GM18520 (cell line): ENCODE measurements at regions not wholly inside any gene's neighbourhood (a gene's known extent, or its start where the extent isn't known, plus 50 kb on each side); places are given as distances from the start of the nearest gene placed in this dataset.

Source experiments
- ATAC-seq: cut with Tn5 transposase; IDR thresholded peaks from one replicate; pipeline ENCODE4 v1.9.1; 2021; ENCODE audit not compliant: unreplicated experiment

DNA sequence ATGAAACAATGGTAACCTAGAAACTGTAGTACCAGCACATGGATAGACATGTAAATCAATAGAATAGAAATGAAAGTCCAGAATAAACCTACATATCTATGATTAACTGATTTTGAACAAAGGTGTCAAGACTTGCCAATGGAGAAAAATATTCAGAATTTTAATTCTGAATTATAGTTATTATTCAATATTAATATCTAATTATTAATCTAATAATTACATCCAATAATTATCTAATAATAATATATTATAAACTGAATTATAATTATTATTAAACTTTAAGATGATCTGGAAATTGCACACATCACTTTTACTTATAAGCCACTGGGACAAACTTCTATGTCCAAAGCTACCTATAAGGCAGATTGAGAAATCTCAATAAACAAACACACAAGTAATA lies 1365.2 kb upstream of the ADGRL3 start:
- no peak for ATAC-seq

DNA sequence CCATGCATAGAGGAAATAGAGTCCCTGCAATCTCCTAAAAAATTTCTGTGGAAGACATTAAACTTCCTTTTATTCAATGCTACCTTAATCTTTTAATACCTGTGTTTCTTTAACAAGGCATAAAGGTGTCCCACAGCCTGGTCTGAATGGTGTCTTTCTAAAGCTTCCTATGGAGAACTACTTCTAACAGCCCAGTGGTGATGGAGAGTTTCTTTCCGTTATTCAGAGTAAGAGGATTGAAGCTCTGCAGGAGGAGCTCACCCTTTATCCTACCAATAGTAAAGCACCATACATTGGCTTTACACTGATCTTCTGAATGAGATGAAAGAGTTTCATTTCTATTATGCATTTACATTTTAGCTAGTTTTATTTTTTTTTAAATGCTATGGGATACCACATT lies 1362.4 kb upstream of the ADGRL3 start:
- no peak for ATAC-seq

DNA sequence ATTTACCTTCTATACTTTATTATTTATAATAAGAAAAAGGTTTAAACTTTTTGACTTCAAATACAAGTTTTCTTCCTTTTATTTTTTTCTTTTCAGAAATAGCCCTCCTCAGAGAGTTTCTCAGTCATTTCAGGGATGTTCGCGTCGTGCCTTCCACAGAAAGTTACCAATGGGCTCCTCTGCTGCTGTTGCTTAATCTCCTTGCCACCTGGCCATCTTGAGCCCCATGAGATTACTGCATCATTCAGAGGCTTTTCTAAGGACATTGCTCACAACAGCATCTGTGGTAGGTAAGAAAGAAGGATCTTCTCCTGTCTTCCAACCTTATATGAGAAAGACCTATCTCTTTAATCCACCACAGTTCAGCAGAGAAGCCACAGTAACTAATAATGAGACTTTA lies 1361.9 kb upstream of the ADGRL3 start:
- ATAC-seq, result no peak

- no peak for ATAC-seq
Measured at GRCh38 chr4:59841698-59842097, 1358.4 kb upstream of the ADGRL3 start.

GRCh38 chr4:59848457-59848856 lies 1351.7 kb upstream of the ADGRL3 start:
- no peak for ATAC-seq

DNA sequence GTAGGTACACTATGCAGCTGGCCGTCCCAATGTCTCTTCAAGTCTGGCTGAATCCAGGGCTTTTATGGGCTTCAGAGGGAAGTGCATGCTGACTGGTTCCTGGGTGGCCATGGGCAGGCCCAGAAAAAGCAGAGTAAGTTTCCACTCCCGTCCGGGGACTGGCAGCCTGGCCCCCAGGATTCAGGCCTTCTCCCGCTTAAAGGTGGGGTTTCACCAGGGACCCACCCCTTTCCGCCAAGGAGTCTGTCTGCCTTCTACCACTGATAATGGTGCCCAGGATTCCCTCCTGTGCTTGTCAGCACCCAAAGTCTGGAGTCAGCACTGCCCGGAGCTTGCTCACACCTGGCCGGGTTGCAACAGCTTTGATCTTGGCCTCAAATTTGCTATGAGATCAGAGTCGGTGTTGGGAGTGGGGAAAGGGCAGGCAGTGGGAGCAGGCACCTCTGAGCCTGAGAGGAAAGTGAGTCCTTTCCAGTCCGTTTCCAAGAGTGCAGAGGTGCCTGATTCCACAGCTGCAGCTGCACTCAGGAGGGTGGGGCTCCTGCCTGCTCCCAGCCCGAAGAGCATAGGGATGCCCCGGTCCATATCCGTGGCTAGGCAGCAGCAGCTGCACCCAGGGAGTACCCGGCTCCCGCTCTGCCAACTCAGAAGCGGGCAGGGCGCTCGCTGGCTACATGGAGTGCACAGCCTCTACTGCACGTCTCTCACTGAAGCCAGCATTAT lies 1344.3 kb upstream of the ADGRL3 start:
- ATAC-seq, result no peak

- no peak for ATAC-seq
Measured at GRCh38 chr4:59869056-59869455, 1331.1 kb upstream of the ADGRL3 start.

- no peak for ATAC-seq
Measured at GRCh38 chr4:59869559-59869958, 1330.6 kb upstream of the ADGRL3 start.

- no peak for ATAC-seq
Measured at GRCh38 chr4:59881632-59882031, 1318.5 kb upstream of the ADGRL3 start.

- no peak for ATAC-seq
Measured at GRCh38 chr4:59904331-59904730, 1295.8 kb upstream of the ADGRL3 start.

GRCh38 chr4:59920416-59920815 lies 1279.7 kb upstream of the ADGRL3 start:
- ATAC-seq, result no peak

GRCh38 chr4:59925290-59925689 lies 1274.8 kb upstream of the ADGRL3 start:
- ATAC-seq, result no peak

- ATAC-seq, result no peak
Measured at GRCh38 chr4:59936566-59936965, 1263.6 kb upstream of the ADGRL3 start.

GRCh38 chr4:59938166-59938565 lies 1262.0 kb upstream of the ADGRL3 start:
- no peak for ATAC-seq

DNA sequence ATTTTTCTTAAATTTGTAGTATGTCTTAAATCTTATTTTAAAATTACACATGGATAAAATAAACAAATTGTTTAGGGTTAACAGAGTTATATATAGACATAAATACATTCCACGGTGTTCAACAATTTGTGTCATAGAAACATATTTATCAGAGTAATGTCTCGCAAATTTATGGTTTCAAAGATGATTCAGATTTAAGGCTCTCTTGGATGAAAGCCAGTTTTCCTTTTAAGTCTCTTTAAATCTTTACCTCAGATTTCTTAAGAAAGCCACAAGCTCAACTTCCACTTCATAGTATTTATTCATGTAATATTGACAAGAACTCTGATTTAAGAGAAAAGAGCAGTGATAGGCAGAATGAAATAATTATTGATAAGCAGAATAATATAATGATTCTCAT lies 1254.8 kb upstream of the ADGRL3 start:
- ATAC-seq, result no peak

DNA sequence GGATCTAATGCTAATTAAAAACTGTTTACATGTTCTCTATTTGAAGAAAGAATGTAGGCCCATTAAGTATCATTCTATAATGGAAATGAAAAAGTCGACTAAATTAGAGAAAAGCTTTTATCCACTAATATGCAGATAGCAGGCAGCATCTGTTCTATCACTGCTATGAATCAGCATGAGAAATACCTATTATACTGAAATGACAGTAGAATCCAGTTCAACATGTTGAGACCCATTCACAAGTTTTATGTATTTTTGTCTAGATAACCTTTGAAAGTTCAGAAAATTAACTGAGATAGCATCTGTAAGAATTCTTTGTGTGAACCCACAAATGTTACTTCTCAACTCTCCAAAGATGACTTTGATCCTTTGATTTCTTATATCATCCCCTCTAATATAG lies 1254.4 kb upstream of the ADGRL3 start:
- ATAC-seq, result no peak

DNA sequence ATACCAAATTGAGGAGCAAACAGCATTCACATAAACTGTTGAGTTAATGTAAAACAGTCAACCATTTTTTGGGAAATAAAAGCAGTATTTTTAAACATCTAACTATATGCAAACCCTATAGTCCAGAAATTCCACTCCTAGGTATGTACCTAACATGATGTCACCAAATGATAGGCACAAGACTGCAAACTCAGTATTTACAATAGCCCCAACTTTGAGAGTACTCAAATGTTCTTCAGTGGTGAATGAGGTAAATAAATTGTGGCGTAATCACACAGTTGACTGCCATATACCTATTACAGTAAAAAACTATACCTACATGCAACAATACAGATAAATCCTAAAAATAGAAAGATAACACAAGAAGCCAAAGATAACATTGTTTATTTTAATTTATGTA lies 1243.8 kb upstream of the ADGRL3 start:
- ATAC-seq, result no peak

DNA sequence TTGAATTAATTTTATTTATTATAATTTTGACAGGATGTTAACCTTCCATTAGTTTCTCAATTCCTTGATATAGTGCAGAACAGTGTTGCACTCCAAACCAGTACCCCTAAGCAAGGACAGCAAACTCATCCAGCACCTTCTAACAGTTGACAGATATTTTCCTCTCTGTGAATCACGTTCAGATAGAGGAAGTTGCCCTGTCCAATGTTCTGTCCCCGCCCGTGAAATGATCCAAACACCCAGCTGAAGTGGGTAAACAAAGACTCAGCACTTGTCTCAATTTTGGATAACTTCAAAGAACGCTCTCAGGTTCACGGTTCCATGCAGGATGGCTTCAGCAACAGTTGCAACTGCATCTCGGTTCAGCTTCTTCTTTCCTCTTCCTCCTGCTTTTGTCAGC lies 1240.0 kb upstream of the ADGRL3 start:
- ATAC-seq, result no peak

GRCh38 chr4:59966758-59967157 lies 1233.4 kb upstream of the ADGRL3 start:
- no peak for ATAC-seq

GRCh38 chr4:59968796-59969195 lies 1231.3 kb upstream of the ADGRL3 start:
- no peak for ATAC-seq

DNA sequence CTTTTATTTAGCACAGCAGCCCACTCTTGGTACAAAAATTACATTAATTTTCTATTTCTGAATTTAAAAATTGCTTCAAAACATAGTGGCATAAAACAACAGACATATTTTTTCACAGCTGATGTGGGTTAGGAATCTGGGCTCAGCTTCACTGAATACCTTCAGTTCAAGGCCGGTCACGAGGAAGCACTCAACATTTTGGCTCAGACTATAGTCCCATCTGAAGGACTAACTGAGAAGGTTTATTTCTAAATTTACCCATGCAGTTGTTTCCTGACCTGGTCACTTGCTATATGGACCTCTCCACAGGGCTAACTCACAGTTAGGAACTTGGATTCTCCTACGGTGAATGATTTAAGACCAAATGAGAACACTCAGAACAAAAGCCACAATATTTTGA lies 1230.2 kb upstream of the ADGRL3 start:
- no peak for ATAC-seq

DNA sequence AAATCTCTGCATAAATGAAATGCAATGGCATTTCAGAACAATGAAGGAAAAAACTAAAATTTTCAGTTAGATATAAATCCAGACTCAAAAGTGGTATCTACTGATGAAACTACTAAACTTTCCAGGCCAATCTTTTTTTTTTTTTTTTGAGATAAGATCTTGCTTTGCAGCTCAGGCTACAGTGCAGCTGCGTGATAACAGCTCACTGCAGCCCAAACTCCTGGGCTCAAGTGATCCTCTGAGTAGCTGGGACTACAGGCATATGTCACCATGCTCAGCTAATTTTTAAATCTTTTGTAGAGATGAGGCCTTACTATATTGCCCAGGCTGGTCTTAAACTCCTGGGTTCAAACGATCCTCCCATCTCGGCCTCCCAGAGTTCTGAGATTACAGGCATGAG lies 1228.2 kb upstream of the ADGRL3 start:
- no peak for ATAC-seq

- ATAC-seq, result no peak
Measured at GRCh38 chr4:59973492-59973891, 1226.6 kb upstream of the ADGRL3 start.
